KMS-11 (cell line): ENCODE measurements at regions not wholly inside any gene's neighbourhood (a gene's known extent, or its start where the extent isn't known, plus 50 kb on each side); places are given as distances from the start of the nearest gene placed in this dataset.
"Not testable (repeated sequence)": the region's sequence is repeated elsewhere in the genome, so short reads cannot be mapped to it uniquely, and the experiment has no call there.

ENCODE experiments used
- H2AFZ ChIP-seq: fragments of 200-600 bp; sonication (generic); 2 replicates; pipeline ENCODE4 v1.6.1; 2016; ENCODE audit warnings: antibody characterized with exemption, mixed run types, low read depth
- H3K27ac ChIP-seq: fragments of 200-600 bp; sonication (generic); 2 replicates; pipeline ENCODE4 v1.6.1; 2016; ENCODE audit warnings: mild to moderate bottlenecking, mixed run types
- H3K27me3 ChIP-seq: fragments of 200-600 bp; sonication (generic); 2 replicates; pipeline ENCODE4 v1.6.1; 2017; ENCODE audit warnings: mild to moderate bottlenecking, low read depth, mixed run types, moderate library complexity; ENCODE audit not compliant: insufficient read depth
- H3K36me3 ChIP-seq: fragments of 200-600 bp; sonication (generic); 2 replicates; pipeline ENCODE4 v1.6.1; 2017; ENCODE audit warnings: mild to moderate bottlenecking, mixed run types; ENCODE audit not compliant: insufficient read depth
- H3K4me1 ChIP-seq: fragments of 200-600 bp; sonication (generic); 2 replicates; pipeline ENCODE4 v1.6.1; 2016; ENCODE audit warnings: mild to moderate bottlenecking, low read depth, mixed run types; ENCODE audit not compliant: poor library complexity, severe bottlenecking
- H3K4me2 ChIP-seq: fragments of 200-600 bp; sonication (generic); 2 replicates; pipeline ENCODE4 v1.7.0; 2016; ENCODE audit warnings: mild to moderate bottlenecking, mixed run types
- H3K4me3 ChIP-seq: fragments of 200-600 bp; sonication (generic); IDR thresholded peaks from 2 replicates; pipeline ENCODE4 v1.6.1; 2017; ENCODE audit warnings: low read depth, low read length, mixed read lengths; ENCODE audit not compliant: insufficient read depth
- H3K79me2 ChIP-seq: fragments of 200-600 bp; sonication (generic); 2 replicates; pipeline ENCODE4 v1.6.1; 2016; ENCODE audit warnings: low read depth, mixed run types; ENCODE audit not compliant: insufficient read depth
- H3K9ac ChIP-seq: fragments of 200-600 bp; sonication (generic); 2 replicates; pipeline ENCODE4 v1.6.1; 2016; ENCODE audit warnings: mild to moderate bottlenecking, mixed run types
- H4K20me1 ChIP-seq: fragments of 200-600 bp; sonication (generic); 2 replicates; pipeline ENCODE4 v1.6.1; 2016; ENCODE audit warnings: mild to moderate bottlenecking, mixed run types; ENCODE audit not compliant: insufficient read depth
- TF ChIP-seq, protein P1 (sequence below): fragments of 200-600 bp; sonication (generic); conservative IDR thresholded peaks from 2 replicates; pipeline ENCODE4 v1.6.1; 2017; ENCODE audit warnings: low read depth, mild to moderate bottlenecking, antibody characterized with exemption, low read length, moderate library complexity, mixed read lengths

DNA sequence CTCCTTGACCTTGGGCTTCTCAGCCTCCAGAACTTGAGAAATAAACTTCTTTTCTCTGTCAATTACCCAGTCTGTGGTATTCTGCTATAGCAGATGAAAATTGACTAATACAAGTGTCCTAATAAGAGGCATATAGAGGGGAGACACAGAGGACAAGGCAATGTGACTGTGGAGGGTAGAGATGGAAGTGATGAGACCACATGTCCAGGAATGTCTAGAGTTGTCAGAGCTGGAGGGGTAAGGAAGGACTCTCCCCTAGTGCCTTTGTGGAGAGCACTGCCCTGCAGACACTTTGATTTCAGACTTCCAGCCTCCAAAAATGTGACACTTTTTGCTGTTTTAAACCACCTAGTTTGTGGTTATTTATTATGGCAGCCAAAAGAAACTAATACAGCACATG is 74.4 kb downstream of the ACKR3 start:
- TF ChIP-seq, protein P1, sequence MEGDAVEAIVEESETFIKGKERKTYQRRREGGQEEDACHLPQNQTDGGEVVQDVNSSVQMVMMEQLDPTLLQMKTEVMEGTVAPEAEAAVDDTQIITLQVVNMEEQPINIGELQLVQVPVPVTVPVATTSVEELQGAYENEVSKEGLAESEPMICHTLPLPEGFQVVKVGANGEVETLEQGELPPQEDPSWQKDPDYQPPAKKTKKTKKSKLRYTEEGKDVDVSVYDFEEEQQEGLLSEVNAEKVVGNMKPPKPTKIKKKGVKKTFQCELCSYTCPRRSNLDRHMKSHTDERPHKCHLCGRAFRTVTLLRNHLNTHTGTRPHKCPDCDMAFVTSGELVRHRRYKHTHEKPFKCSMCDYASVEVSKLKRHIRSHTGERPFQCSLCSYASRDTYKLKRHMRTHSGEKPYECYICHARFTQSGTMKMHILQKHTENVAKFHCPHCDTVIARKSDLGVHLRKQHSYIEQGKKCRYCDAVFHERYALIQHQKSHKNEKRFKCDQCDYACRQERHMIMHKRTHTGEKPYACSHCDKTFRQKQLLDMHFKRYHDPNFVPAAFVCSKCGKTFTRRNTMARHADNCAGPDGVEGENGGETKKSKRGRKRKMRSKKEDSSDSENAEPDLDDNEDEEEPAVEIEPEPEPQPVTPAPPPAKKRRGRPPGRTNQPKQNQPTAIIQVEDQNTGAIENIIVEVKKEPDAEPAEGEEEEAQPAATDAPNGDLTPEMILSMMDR: no peak
- H3K4me3 ChIP-seq: no peak overlapping the region
- H3K27ac ChIP-seq: no peak overlapping the region
- no peaks in the 10 kb centered on the region for H3K36me3 ChIP-seq
- H3K9ac ChIP-seq: no peak overlapping the region
- H4K20me1 ChIP-seq: no peaks in the 10 kb centered on the region
- no peak overlapping the region for H2AFZ ChIP-seq
- H3K4me2 ChIP-seq: no peak overlapping the region
- no peaks in the 10 kb centered on the region for H3K27me3 ChIP-seq
- H3K79me2 ChIP-seq: no peaks in the 10 kb centered on the region
- no peaks in the 10 kb centered on the region for H3K4me1 ChIP-seq

DNA sequence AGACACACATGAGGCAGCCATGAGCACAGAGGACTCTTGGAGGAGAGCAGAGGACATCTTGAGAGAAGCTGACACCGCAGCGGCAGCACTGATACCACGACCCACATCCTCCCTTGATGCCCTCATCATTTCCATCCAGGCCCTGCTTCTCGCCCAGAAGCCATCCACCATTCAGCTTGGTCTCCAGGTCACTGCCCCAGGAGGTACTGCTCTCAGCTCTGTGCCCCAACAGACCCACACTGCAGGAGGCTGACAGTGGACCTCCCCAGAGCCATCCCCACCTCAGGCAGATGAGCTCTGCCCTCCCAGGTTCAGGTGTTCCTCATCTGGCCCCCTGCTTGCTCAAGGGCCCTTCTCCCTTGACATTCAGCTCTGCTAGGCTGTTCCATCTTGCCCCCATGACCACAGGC is 74.9 kb downstream of the ACKR3 start:
- Histone ChIP-seq H2AFZ (no peak overlapping the region), H3K27ac (no peak overlapping the region), H3K4me1 (no peaks in the 10 kb centered on the region), H3K4me3 (no peak overlapping the region), H3K79me2 (no peaks in the 10 kb centered on the region), H3K36me3 (no peaks in the 10 kb centered on the region), H3K27me3 (no peaks in the 10 kb centered on the region), H3K9ac (no peak overlapping the region), H4K20me1 (no peaks in the 10 kb centered on the region), H3K4me2 (no peak overlapping the region)
- TF ChIP-seq, protein P1: no peak

DNA sequence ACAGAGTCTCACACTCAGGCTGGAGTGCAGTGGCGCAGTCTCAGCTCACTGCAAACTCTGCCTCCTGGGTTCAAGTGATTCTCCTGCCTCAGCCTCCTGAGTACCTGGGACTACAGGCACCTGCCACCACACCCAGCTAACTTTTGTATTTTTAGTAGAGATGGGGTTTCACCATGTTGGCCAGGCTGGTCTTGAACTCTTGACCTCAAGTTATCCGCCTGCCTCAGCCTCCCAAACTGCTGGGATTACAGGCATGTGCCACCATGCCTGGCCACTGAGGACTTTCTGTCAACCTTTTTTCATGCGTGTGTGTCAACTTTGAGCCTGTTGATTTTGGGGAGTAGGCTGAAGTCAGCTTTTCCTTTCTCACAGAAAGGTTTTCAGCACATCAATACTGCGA is 75.5 kb downstream of the ACKR3 start:
- H2AFZ ChIP-seq, H3K9ac ChIP-seq, H3K4me2 ChIP-seq, H3K27ac ChIP-seq, H3K36me3 ChIP-seq, H3K79me2 ChIP-seq, H3K4me3 ChIP-seq, H3K27me3 ChIP-seq, H3K4me1 ChIP-seq, H4K20me1 ChIP-seq: not testable (repeated sequence)

DNA sequence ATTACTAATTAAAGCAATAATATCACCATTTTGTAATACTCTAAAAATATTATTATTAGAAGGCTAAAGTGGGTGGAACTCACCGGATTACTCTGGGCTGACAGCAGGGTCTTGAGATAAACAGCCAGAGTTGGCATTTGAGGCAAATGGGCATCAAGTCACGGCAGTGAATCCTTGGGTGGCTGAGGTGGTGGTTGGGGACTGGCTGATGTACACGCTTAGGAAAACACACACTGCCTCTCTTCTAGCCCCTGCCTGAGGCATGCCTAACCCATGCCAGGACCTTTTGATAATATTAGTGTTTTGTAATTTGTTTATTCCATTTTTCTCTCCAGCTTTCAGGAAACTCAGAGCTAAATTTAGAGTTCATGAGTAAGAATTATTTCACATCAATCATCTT is 76.8 kb downstream of the ACKR3 start:
- H3K4me1 ChIP-seq: no peaks in the 10 kb centered on the region
- no peak overlapping the region for H3K4me3 ChIP-seq
- no peaks in the 10 kb centered on the region for H3K79me2 ChIP-seq
- H3K9ac ChIP-seq: no peak overlapping the region
- H2AFZ ChIP-seq: no peak overlapping the region
- H3K4me2 ChIP-seq: no peak overlapping the region
- TF ChIP-seq, protein P1: no peak
- no peaks in the 10 kb centered on the region for H3K36me3 ChIP-seq
- H3K27ac ChIP-seq: no peak overlapping the region
- H4K20me1 ChIP-seq: no peaks in the 10 kb centered on the region
- H3K27me3 ChIP-seq: no peaks in the 10 kb centered on the region

DNA sequence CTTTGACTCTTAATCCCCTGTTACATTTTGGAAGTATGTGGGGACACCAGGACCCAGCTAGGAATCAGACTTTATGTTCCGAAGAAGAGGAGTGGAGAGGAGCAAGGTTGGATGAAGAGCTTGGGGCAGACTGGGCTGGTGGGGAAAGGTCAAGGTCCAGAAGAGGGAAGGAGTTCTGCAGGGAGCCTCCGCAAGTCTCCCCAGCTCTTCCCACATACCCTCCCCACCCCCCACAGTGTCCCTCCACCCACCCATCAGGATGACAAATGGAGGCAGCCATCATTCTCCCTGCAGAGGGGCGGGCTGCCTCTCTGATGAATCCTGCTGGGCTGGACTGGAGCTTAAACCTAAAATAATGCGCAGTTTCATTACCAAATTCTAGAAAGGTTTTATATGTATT is 77.2 kb downstream of the ACKR3 start:
- no peaks in the 10 kb centered on the region for H3K4me1 ChIP-seq
- no peaks in the 10 kb centered on the region for H3K79me2 ChIP-seq
- no peak overlapping the region for H3K9ac ChIP-seq
- no peaks in the 10 kb centered on the region for H4K20me1 ChIP-seq
- TF ChIP-seq, protein P1: no peak
- H3K4me2 ChIP-seq: no peak overlapping the region
- no peak overlapping the region for H3K27ac ChIP-seq
- H3K36me3 ChIP-seq: no peaks in the 10 kb centered on the region
- H3K4me3 ChIP-seq: no peak overlapping the region
- H2AFZ ChIP-seq: no peak overlapping the region
- H3K27me3 ChIP-seq: no peaks in the 10 kb centered on the region
